Naive thymus-derived CD4-positive, alpha-beta T cell (primary cell): ENCODE measurements at regions not wholly inside any gene's neighbourhood (a gene's known extent, or its start where the extent isn't known, plus 50 kb on each side); places are given as distances from the start of the nearest gene placed in this dataset.
"Not testable (repeated sequence)": the region's sequence is repeated elsewhere in the genome, so short reads cannot be mapped to it uniquely, and the experiment has no call there.

ENCODE experiments used
- ATAC-seq: fragments of 150-1000 bp; cut with Tn5 transposase; 2 replicates; pipeline ENCODE4 v1.10.0; 2021; ENCODE audit warnings: mild to moderate bottlenecking, moderate library complexity
- CTCF ChIA-PET: fragments of 350-600 bp; sonication (Branson Sonifier 250); formaldehyde crosslinking; loops from one replicate; lab custom pipeline; 2021; ENCODE audit warnings: antibody characterized with exemption; lab: Charles Lee
- POLR2A ChIA-PET: fragments of 350-600 bp; sonication (Branson Sonifier 250); formaldehyde crosslinking; loops from one replicate; lab custom pipeline; 2021; ENCODE audit warnings: antibody characterized with exemption, inconsistent platforms; lab: Charles Lee
- DNase-seq, 9 donors: peaks; one replicate each; pipeline versions ENCODE4 v3.0.0 to v3.0.0-alpha.2; 2020 to 2022; ENCODE audit warnings: mixed read lengths in 1 of 9
- H3K27ac ChIP-seq: one replicate; pipeline ENCODE4 v1.7.0; 2013; ENCODE audit warnings: mild to moderate bottlenecking, low read depth, low read length, moderate library complexity
- H3K27me3 ChIP-seq, 2 donors: one replicate each; pipeline ENCODE4 v1.7.0; 2013; ENCODE audit warnings: low read length in 2 of 2, mild to moderate bottlenecking in 2 of 2, moderate library complexity in 2 of 2; ENCODE audit not compliant: control insufficient read depth in 2 of 2, insufficient read depth in 2 of 2
- H3K36me3 ChIP-seq, 3 experiments: 1 replicate in 2 of 3; 2 replicates in 1 of 3; pipeline ENCODE4 v1.7.0; 2013; ENCODE audit warnings: low read length in 3 of 3, mild to moderate bottlenecking in 3 of 3, moderate library complexity in 1 of 3; ENCODE audit not compliant: insufficient read depth in 3 of 3, control insufficient read depth in 2 of 3
- H3K4me1 ChIP-seq, 2 donors: one replicate each; pipeline ENCODE4 v1.7.0; 2013; ENCODE audit warnings: low read length in 2 of 2, mild to moderate bottlenecking in 2 of 2, moderate library complexity in 1 of 2; ENCODE audit not compliant: control insufficient read depth in 2 of 2, insufficient read depth in 2 of 2
- H3K4me3 ChIP-seq: 2 replicates; pipeline ENCODE4 v1.7.0; 2013; ENCODE audit warnings: mild to moderate bottlenecking, low read length
- H3K9me3 ChIP-seq, 3 experiments: 1 replicate in 2 of 3; 2 replicates in 1 of 3; pipeline ENCODE4 v1.7.0; 2013; ENCODE audit warnings: low read length in 3 of 3; ENCODE audit not compliant: control insufficient read depth in 2 of 3
- H3K27ac Mint-ChIP-seq, 9 donors: one replicate each; pipeline ENCODE4 v1.8.0; 2020 to 2022; ENCODE audit warnings: mixed read lengths in 9 of 9, mild to moderate bottlenecking in 8 of 9, moderate library complexity in 5 of 9, inconsistent platforms in 2 of 9
- H3K27me3 Mint-ChIP-seq, 5 donors: one replicate each; pipeline ENCODE4 v1.8.0; 2021 to 2022; ENCODE audit warnings: mixed read lengths in 5 of 5, mild to moderate bottlenecking in 1 of 5
- H3K36me3 Mint-ChIP-seq, 5 donors: one replicate each; pipeline ENCODE4 v1.8.0; 2020 to 2022; ENCODE audit warnings: mixed read lengths in 5 of 5, mild to moderate bottlenecking in 3 of 5, inconsistent platforms in 1 of 5
- H3K4me1 Mint-ChIP-seq, 7 donors: one replicate each; pipeline ENCODE4 v1.8.0; 2020 to 2022; ENCODE audit warnings: mixed read lengths in 7 of 7, mild to moderate bottlenecking in 3 of 7, inconsistent platforms in 1 of 7
- H3K4me3 Mint-ChIP-seq, 10 donors: one replicate each; pipeline ENCODE4 v1.8.0; 2020 to 2022; ENCODE audit warnings: mild to moderate bottlenecking in 10 of 10, mixed read lengths in 10 of 10, moderate library complexity in 6 of 10, inconsistent platforms in 2 of 10
- H3K9me3 Mint-ChIP-seq, 11 donors: one replicate each; pipeline ENCODE4 v1.8.0; 2020 to 2022; ENCODE audit warnings: mixed read lengths in 11 of 11, mild to moderate bottlenecking in 4 of 11, inconsistent platforms in 1 of 11, moderate library complexity in 1 of 11
- intact Hi-C, 2 donors: fragments of 100-400 bp; cut with micrococcal nuclease; formaldehyde crosslinking; loops; one replicate each; pipeline ENCODE4 v1.15.1; 2023

- H3K27ac ChIP-seq, CTCF ChIA-PET, H3K4me1 Mint-ChIP-seq: not testable (repeated sequence)
Measured at GRCh38 chr21:10381687-10382060, 139.7 kb upstream of the TPTE start.

DNA sequence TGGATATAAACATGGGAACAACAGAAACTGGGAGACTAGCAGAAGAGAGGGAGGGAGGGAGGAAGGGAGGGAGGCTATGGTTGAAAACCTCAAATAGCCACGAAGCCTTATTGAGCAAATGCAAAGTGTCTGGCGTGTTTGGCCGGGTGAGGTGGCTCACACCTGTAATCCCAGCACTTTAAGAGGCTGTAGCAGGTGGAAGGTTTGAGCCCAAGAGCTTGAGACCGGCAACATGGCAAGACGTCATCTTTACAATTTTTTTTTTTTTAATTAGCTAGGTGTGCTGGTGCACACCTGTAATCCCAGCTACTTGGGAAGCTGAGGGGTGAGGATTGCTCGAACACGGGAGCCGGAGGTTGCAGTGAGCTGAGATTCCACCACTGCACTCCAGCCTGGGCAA is 139.2 kb upstream of the TPTE start:
- H3K36me3 Mint-ChIP-seq, H3K27ac ChIP-seq, DNase-seq, POLR2A ChIA-PET, CTCF ChIA-PET, H3K27ac Mint-ChIP-seq, H3K27me3 ChIP-seq, H3K4me1 ChIP-seq, H3K27me3 Mint-ChIP-seq, intact Hi-C loops, H3K4me3 ChIP-seq, H3K36me3 ChIP-seq, H3K4me3 Mint-ChIP-seq, H3K4me1 Mint-ChIP-seq, ATAC-seq: not testable (repeated sequence)
- peaks cover 0 to 54% (median 0%) of the 10 kb centered on the region in 3 experiments for H3K9me3 ChIP-seq
- H3K9me3 Mint-ChIP-seq, result peaks cover 0 to 21% (median 6%) of the 10 kb centered on the region in 11 donors

More at GRCh38 chr21:10381687-10382060, 139.7 kb upstream of the TPTE start:
- intact Hi-C loops, DNase-seq, H3K27me3 ChIP-seq, H3K27ac Mint-ChIP-seq, POLR2A ChIA-PET, H3K4me1 ChIP-seq, H3K36me3 Mint-ChIP-seq, H3K27me3 Mint-ChIP-seq, ATAC-seq, H3K4me3 ChIP-seq, H3K4me3 Mint-ChIP-seq, H3K36me3 ChIP-seq: not testable (repeated sequence)
- peaks cover 0 to 23% (median 6%) of the 10 kb centered on the region in 11 donors for H3K9me3 Mint-ChIP-seq
- H3K9me3 ChIP-seq, result peaks cover 0 to 57% (median 0%) of the 10 kb centered on the region in 3 experiments

DNA sequence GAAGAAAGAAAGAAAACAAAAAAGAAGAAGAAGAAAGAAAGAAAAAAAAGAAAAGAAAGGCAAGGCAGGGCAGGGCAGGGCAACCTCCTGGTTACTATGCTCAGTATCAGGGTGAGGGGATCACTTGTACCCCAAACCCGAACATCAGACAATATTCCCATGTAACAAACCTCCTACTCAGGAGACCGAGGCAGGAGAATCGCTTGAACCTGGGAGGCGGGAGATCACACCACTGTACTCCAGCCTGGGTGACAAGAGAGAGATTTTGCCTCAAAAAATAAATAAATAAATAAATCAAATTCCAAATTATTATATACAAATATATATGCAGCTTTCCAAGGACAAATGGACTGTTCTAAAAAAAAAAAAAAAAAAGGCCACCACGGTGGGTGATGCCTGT is 138.8 kb upstream of the TPTE start:
- peaks cover 0 to 57% (median 0%) of the 10 kb centered on the region in 3 experiments for H3K9me3 ChIP-seq

GRCh38 chr21:10383571-10383970 is 137.8 kb upstream of the TPTE start:
- H3K4me1 ChIP-seq, H3K27ac Mint-ChIP-seq, H3K36me3 ChIP-seq, intact Hi-C loops, H3K27me3 Mint-ChIP-seq, DNase-seq, H3K27me3 ChIP-seq, H3K4me3 ChIP-seq, H3K4me1 Mint-ChIP-seq, POLR2A ChIA-PET, CTCF ChIA-PET, ATAC-seq, H3K36me3 Mint-ChIP-seq, H3K27ac ChIP-seq, H3K4me3 Mint-ChIP-seq: not testable (repeated sequence)
- H3K9me3 ChIP-seq, result peaks cover 0 to 58% (median 0%) of the 10 kb centered on the region in 3 experiments
- peaks cover 0 to 15% (median 5%) of the 10 kb centered on the region in 11 donors for H3K9me3 Mint-ChIP-seq

More for the DNA sequence above, 138.8 kb upstream of the TPTE start:
- H3K36me3 ChIP-seq, H3K4me1 Mint-ChIP-seq, H3K27ac Mint-ChIP-seq, POLR2A ChIA-PET, CTCF ChIA-PET, DNase-seq, H3K27ac ChIP-seq, H3K36me3 Mint-ChIP-seq, H3K4me3 Mint-ChIP-seq, H3K4me3 ChIP-seq, intact Hi-C loops, H3K27me3 ChIP-seq, H3K4me1 ChIP-seq, H3K27me3 Mint-ChIP-seq, ATAC-seq: not testable (repeated sequence)
- H3K9me3 Mint-ChIP-seq, result peaks cover 0 to 21% (median 6%) of the 10 kb centered on the region in 11 donors

DNA sequence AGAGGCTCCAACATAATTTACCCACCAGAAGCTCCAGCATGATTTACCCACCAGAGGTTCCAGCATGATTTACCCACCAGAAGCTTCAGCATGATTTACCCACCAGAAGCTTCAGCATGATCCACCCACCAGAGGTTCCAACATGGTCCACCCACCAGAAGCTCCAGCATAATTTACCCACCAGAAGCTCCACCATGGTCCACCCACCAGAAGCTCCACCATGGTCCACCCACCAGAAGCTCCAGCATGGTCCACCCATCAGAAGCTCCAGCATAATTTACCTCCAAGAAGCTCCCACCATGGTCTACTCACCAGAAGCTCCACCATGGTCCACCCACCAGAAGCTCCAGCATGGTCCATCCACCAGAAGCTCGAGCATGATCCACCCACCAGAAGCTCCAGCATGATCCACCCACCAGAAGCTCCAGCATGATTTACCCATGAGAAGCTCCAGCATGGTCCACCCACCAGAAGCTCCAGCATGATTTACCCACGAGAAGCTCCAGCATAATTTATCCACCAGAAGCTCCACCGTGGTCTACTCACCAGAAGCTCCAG is 137.0 kb upstream of the TPTE start:
- H3K4me1 Mint-ChIP-seq, intact Hi-C loops, H3K27ac Mint-ChIP-seq, H3K4me3 ChIP-seq, H3K27me3 Mint-ChIP-seq, ATAC-seq, DNase-seq, H3K4me1 ChIP-seq, H3K27me3 ChIP-seq, H3K36me3 Mint-ChIP-seq, CTCF ChIA-PET, POLR2A ChIA-PET, H3K4me3 Mint-ChIP-seq, H3K9me3 Mint-ChIP-seq, H3K27ac ChIP-seq, H3K36me3 ChIP-seq: not testable (repeated sequence)
- peaks cover 0 to 52% (median 0%) of the 10 kb centered on the region in 3 experiments for H3K9me3 ChIP-seq

GRCh38 chr21:10385202-10385601 is 136.2 kb upstream of the TPTE start:
- DNase-seq, H3K27ac ChIP-seq, H3K4me3 ChIP-seq, H3K4me1 Mint-ChIP-seq, H3K9me3 Mint-ChIP-seq, H3K36me3 Mint-ChIP-seq, ATAC-seq, H3K4me3 Mint-ChIP-seq, H3K27me3 ChIP-seq, POLR2A ChIA-PET, intact Hi-C loops, H3K36me3 ChIP-seq, H3K27me3 Mint-ChIP-seq, H3K27ac Mint-ChIP-seq, H3K4me1 ChIP-seq, CTCF ChIA-PET: not testable (repeated sequence)
- peaks cover 0 to 52% (median 0%) of the 10 kb centered on the region in 3 experiments for H3K9me3 ChIP-seq

DNA sequence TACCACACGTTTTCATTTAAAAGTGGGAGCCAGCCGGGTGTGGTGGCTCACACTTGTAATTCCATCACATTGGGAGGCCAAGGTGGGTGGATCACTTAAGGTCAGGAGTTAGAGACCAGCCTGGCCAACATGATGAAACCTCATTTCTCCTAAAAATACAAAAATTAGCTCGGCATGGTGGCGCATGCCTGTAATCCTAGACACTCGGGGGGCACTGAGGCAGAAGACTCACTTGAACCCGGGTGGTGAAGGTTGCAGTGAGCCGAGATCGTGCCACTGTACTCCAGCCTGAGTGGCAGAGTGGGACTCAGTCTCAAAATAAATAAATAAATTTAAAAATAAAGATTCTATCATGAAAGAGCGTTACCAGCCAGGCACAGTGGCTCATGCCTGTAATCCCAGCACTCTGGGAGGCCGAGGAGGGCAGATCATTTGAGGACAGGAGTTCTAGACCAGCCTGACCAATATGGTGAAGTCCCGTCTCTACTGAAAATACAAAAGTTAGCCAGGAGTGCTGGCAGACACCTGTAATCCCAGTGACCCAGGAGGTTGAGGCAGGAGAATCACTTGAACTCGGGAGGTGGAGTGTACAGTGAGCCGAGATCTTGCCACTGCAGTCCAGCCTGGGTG is 135.4 kb upstream of the TPTE start:
- DNase-seq, result not testable (repeated sequence)

More for the DNA sequence above, 135.4 kb upstream of the TPTE start:
- H3K4me1 ChIP-seq, H3K36me3 ChIP-seq, H3K27me3 Mint-ChIP-seq, H3K27ac Mint-ChIP-seq, H3K27me3 ChIP-seq, POLR2A ChIA-PET, H3K27ac ChIP-seq, H3K4me3 Mint-ChIP-seq, H3K36me3 Mint-ChIP-seq, H3K4me1 Mint-ChIP-seq, intact Hi-C loops, H3K4me3 ChIP-seq, CTCF ChIA-PET, ATAC-seq, H3K9me3 Mint-ChIP-seq: not testable (repeated sequence)
- peaks cover 0 to 52% (median 0%) of the 10 kb centered on the region in 3 experiments for H3K9me3 ChIP-seq
